Skeletal muscle tissue (tissue), 3 donors: ENCODE measurements at regions not wholly inside any gene's neighbourhood (a gene's known extent, or its start where the extent isn't known, plus 50 kb on each side); places are given as distances from the start of the nearest gene placed in this dataset.

ENCODE experiments used
- H3K27ac ChIP-seq: one replicate; pipeline ENCODE4 v1.7.0; 2013; ENCODE audit warnings: mild to moderate bottlenecking, low read depth, low read length, inconsistent platforms
- H3K27me3 ChIP-seq, 3 donors: one replicate each; pipeline ENCODE4 v1.7.0; 2013; ENCODE audit warnings: low read length in 3 of 3; ENCODE audit not compliant: control insufficient read depth in 3 of 3, insufficient read depth in 3 of 3
- H3K36me3 ChIP-seq, 3 donors: one replicate each; pipeline ENCODE4 v1.7.0; 2013; ENCODE audit warnings: low read length in 3 of 3; ENCODE audit not compliant: control insufficient read depth in 3 of 3, insufficient read depth in 3 of 3
- H3K4me1 ChIP-seq, 3 donors: one replicate each; pipeline ENCODE4 v1.7.0; 2013; ENCODE audit warnings: low read length in 3 of 3, mild to moderate bottlenecking in 3 of 3; ENCODE audit not compliant: control insufficient read depth in 3 of 3, insufficient read depth in 3 of 3
- H3K4me3 ChIP-seq, 3 donors: one replicate each; pipeline ENCODE4 v1.7.0; 2013; ENCODE audit warnings: low read length in 3 of 3
- H3K9ac ChIP-seq, 3 donors: one replicate each; pipeline ENCODE4 v1.7.0; 2013; ENCODE audit warnings: low read length in 3 of 3, mild to moderate bottlenecking in 3 of 3, moderate library complexity in 2 of 3, low read depth in 1 of 3
- H3K9me3 ChIP-seq, 3 donors: one replicate each; pipeline ENCODE4 v1.7.0; 2013; ENCODE audit warnings: low read length in 3 of 3; ENCODE audit not compliant: control insufficient read depth in 3 of 3
- donor health status: Osteomylitis.

DNA sequence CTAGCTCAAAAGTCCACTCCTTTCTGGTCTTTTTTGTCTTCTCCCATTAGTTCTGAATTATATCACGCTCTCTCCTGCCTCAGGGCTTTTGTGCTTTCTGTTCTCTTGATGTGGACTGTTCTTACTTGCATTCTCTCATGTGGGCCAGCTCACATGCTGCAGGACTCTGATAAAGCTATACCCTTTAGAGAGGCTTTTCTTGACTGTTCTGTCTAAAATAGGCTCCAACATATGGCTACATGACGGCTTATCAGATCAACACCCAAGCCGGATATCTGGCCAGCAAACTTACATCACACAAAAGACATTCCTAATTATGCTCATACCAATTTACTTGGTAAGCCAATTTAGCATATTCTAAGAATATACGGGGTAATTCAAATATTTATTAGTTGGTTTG lies 1494.5 kb downstream of the TECRL start:
- no peaks in the 10 kb centered on the region for H3K9me3 ChIP-seq
- H3K4me3 ChIP-seq = no peak overlapping the region
- no peak overlapping the region for H3K27ac ChIP-seq
- no peak overlapping the region for H3K9ac ChIP-seq
- no peaks in the 10 kb centered on the region for H3K36me3 ChIP-seq
- no peaks in the 10 kb centered on the region for H3K4me1 ChIP-seq
- no peaks in the 10 kb centered on the region for H3K27me3 ChIP-seq

- H3K27me3 ChIP-seq = no peaks in the 10 kb centered on the region
- H3K4me3 ChIP-seq = no peak overlapping the region
- no peak overlapping the region for H3K27ac ChIP-seq
- H3K9me3 ChIP-seq = no peaks in the 10 kb centered on the region
- no peaks in the 10 kb centered on the region for H3K36me3 ChIP-seq
- H3K9ac ChIP-seq = no peak overlapping the region
- H3K4me1 ChIP-seq = no peaks in the 10 kb centered on the region
Measured at GRCh38 chr4:62913065-62913464, 1496.2 kb downstream of the TECRL start.

DNA sequence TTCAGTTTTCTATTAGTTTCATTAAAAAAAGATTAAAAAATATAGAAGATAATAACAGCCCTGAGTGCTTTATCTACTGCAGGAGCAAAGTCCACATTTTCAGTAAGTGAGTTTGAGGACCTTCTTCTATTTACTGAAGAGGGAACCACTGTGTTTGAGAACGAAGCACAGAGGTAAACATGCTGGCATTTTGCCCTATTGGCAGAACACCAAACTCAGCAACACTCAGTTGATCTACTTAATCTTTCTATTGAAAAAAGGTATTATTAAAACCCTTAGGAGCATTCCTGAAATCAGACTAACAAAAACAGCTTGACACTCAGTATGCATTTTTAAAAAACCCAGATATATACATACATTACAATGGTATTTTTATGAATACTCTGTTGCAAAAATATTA lies 1496.7 kb downstream of the TECRL start:
- no peaks in the 10 kb centered on the region for H3K36me3 ChIP-seq
- H3K4me1 ChIP-seq = no peaks in the 10 kb centered on the region
- H3K9ac ChIP-seq = no peak overlapping the region
- H3K4me3 ChIP-seq = no peak overlapping the region
- no peak overlapping the region for H3K27ac ChIP-seq
- no peaks in the 10 kb centered on the region for H3K27me3 ChIP-seq
- H3K9me3 ChIP-seq = no peaks in the 10 kb centered on the region

GRCh38 chr4:62909238-62909637 lies 1500.0 kb downstream of the TECRL start:
- Histone ChIP-seq H3K9ac (no peak overlapping the region), H3K9me3 (no peaks in the 10 kb centered on the region), H3K27me3 (no peaks in the 10 kb centered on the region), H3K36me3 (no peaks in the 10 kb centered on the region), H3K27ac (no peak overlapping the region), H3K4me1 (no peaks in the 10 kb centered on the region), H3K4me3 (no peak overlapping the region)

GRCh38 chr4:62901101-62901500 lies 1508.1 kb downstream of the TECRL start:
- Histone ChIP-seq H3K9ac (no peak overlapping the region), H3K9me3 (no peaks in the 10 kb centered on the region), H3K36me3 (no peaks in the 10 kb centered on the region), H3K4me3 (no peak overlapping the region), H3K4me1 (no peaks in the 10 kb centered on the region), H3K27ac (no peak overlapping the region), H3K27me3 (no peaks in the 10 kb centered on the region)

DNA sequence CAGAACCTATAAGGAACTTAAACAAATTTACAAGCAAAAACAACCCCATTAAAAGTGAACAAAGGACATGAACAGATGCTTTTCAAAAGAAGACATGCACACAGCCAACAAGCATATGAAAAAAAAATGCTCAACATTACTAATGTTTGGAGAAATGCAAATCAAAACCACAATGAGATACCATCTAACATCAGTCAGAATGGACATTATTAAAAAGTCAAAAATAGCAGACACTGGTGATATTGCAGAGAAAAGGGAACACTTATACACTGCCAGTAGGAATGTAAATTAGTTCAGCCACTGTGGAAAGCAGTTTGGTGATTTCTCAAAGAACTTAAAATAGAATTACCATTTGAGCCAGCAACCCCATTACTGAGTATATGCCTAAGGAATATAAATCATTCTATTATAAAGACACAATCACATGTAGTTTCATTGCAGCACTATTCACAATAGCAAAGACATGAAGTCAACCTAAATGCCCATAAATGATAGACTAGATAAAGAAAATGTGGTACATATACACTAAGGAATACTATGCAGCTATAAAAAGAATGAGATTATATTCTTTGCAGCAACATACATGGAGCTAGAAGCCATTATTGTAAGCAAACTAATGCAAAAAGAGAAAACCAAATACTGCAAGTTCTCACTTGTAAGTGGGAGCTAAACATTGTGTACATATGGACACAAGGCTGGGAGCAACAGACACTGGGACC lies 1509.4 kb downstream of the TECRL start:
- Histone ChIP-seq H3K36me3 (no peaks in the 10 kb centered on the region), H3K4me3 (no peak overlapping the region), H3K4me1 (no peaks in the 10 kb centered on the region), H3K9ac (no peak overlapping the region), H3K27me3 (no peaks in the 10 kb centered on the region), H3K27ac (no peak overlapping the region), H3K9me3 (no peaks in the 10 kb centered on the region)

GRCh38 chr4:62898115-62898514 lies 1511.1 kb downstream of the TECRL start:
- no peak overlapping the region for H3K27ac ChIP-seq
- no peak overlapping the region for H3K9ac ChIP-seq
- H3K4me3 ChIP-seq = no peak overlapping the region
- H3K4me1 ChIP-seq = no peaks in the 10 kb centered on the region
- no peaks in the 10 kb centered on the region for H3K36me3 ChIP-seq
- no peaks in the 10 kb centered on the region for H3K27me3 ChIP-seq
- H3K9me3 ChIP-seq = no peaks in the 10 kb centered on the region

- H3K27me3 ChIP-seq = no peaks in the 10 kb centered on the region
- no peak overlapping the region for H3K27ac ChIP-seq
- no peaks in the 10 kb centered on the region for H3K9me3 ChIP-seq
- H3K9ac ChIP-seq = no peak overlapping the region
- H3K4me1 ChIP-seq = no peaks in the 10 kb centered on the region
- no peak overlapping the region for H3K4me3 ChIP-seq
- H3K36me3 ChIP-seq = no peaks in the 10 kb centered on the region
Measured at GRCh38 chr4:62896721-62897120, 1512.5 kb downstream of the TECRL start.

DNA sequence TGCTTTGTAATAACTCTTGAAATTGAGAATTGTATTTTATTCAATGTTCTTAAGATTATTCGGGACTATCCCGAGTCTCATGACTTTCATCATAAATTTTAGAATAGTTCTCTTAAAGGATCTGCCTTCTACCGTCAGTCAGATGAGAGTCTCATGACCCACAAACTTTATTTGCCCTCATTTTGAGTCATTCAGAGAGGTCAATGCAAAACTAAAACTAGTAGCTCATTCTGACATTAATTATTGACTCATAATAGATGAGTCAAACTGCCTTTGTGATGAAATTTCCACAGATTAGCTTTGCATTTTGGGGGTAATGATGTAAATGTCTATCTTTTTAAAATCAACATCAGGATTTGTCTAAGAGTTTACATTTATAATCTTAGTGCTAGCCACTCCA lies 1527.3 kb downstream of the TECRL start:
- no peaks in the 10 kb centered on the region for H3K27me3 ChIP-seq

DNA sequence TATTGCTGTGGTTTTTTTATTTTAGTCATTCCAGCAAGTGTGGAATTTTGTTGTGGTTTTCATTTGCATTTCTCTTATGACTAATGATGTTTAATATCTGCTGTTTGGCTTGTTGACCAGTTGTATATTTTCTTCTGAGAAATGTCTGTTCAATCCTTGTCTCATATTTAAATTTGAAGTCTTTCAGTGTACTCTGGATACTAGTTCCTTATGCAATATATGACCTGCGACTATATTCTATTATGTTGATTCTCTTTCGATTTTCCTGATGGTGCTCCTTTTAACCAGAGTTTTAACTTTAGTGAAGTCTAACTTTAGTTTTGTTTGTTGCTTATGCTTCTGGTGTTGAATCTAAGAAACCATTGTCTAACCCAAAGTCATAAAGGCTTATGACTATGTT lies 1528.0 kb downstream of the TECRL start:
- no peaks in the 10 kb centered on the region for H3K9me3 ChIP-seq
- H3K4me1 ChIP-seq = no peaks in the 10 kb centered on the region
- no peak overlapping the region for H3K27ac ChIP-seq
- no peaks in the 10 kb centered on the region for H3K36me3 ChIP-seq
- no peak overlapping the region for H3K9ac ChIP-seq
- H3K4me3 ChIP-seq = no peak overlapping the region
- no peaks in the 10 kb centered on the region for H3K27me3 ChIP-seq

More for the DNA sequence above, 1527.3 kb downstream of the TECRL start:
- H3K4me1 ChIP-seq = no peaks in the 10 kb centered on the region
- H3K36me3 ChIP-seq = no peaks in the 10 kb centered on the region
- no peak overlapping the region for H3K9ac ChIP-seq
- no peaks in the 10 kb centered on the region for H3K9me3 ChIP-seq
- H3K27ac ChIP-seq = no peak overlapping the region
- no peak overlapping the region for H3K4me3 ChIP-seq
